Hepatocyte (in vitro differentiated cells): ENCODE measurements at regions not wholly inside any gene's neighbourhood (a gene's known extent, or its start where the extent isn't known, plus 50 kb on each side); places are given as distances from the start of the nearest gene placed in this dataset.

Experiments used
- DNase-seq: peaks from one replicate; pipeline ENCODE4 v3.0.0-alpha.2; 2016; ENCODE audit warnings: low spot score
- H2AFZ ChIP-seq: fragments of 200-600 bp; sonication (generic); 2 replicates; pipeline ENCODE4 v1.6.0; 2016; ENCODE audit warnings: antibody characterized with exemption, mild to moderate bottlenecking
- H3K27ac ChIP-seq: fragments of 200-600 bp; sonication (generic); 2 replicates; pipeline ENCODE4 v1.5.1; 2016; ENCODE audit warnings: mild to moderate bottlenecking
- H3K27me3 ChIP-seq: fragments of 200-600 bp; sonication (generic); 2 replicates; pipeline ENCODE4 v1.6.1; 2016
- H3K36me3 ChIP-seq: fragments of 200-600 bp; sonication (generic); replicated peaks from 2 replicates; pipeline ENCODE4 v1.5.1; 2016; ENCODE audit warnings: low read depth; ENCODE audit not compliant: insufficient read depth
- H3K4me1 ChIP-seq: fragments of 200-600 bp; sonication (generic); 2 replicates; pipeline ENCODE4 v1.5.1; 2016; ENCODE audit warnings: mild to moderate bottlenecking, moderate library complexity; ENCODE audit not compliant: insufficient read depth
- H3K4me2 ChIP-seq: fragments of 200-600 bp; sonication (generic); 2 replicates; pipeline ENCODE4 v1.6.0; 2016
- H3K4me3 ChIP-seq: fragments of 200-600 bp; sonication (generic); 2 replicates; pipeline ENCODE4 v1.5.1; 2016; ENCODE audit warnings: mild to moderate bottlenecking
- H3K79me2 ChIP-seq: fragments of 200-600 bp; sonication (generic); 2 replicates; pipeline ENCODE4 v1.6.0; 2017; ENCODE audit warnings: mild to moderate bottlenecking
- H3K9me2 ChIP-seq: fragments of 200-600 bp; sonication (generic); replicated peaks from 2 replicates; pipeline ENCODE4 v1.6.0; 2017; ENCODE audit warnings: mild to moderate bottlenecking; ENCODE audit not compliant: insufficient read depth
- H3K9me3 ChIP-seq: fragments of 200-600 bp; sonication (generic); 2 replicates; pipeline ENCODE4 v1.5.1; 2016; ENCODE audit warnings: low read depth, mild to moderate bottlenecking
- H4K20me1 ChIP-seq: fragments of 200-600 bp; sonication (generic); 2 replicates; pipeline ENCODE4 v1.6.0; 2016; ENCODE audit warnings: mild to moderate bottlenecking; ENCODE audit not compliant: insufficient read depth, poor library complexity, severe bottlenecking
- CTCF ChIP-seq: fragments of 200-600 bp; sonication (generic); IDR thresholded peaks from 2 replicates; pipeline ENCODE4 v1.5.1; 2016; ENCODE audit warnings: antibody characterized with exemption, mild to moderate bottlenecking; ENCODE audit not compliant: poor library complexity
- EZH2 ChIP-seq: fragments of 200-600 bp; sonication (generic); IDR thresholded peaks from 2 replicates; pipeline ENCODE4 v1.6.1; 2016; ENCODE audit warnings: antibody characterized with exemption, mild to moderate bottlenecking, borderline replicate concordance
- EZH2phosphoT487 ChIP-seq: fragments of 200-600 bp; sonication (generic); IDR thresholded peaks from one replicate; pipeline ENCODE4 v1.6.1; 2018; ENCODE audit warnings: antibody characterized with exemption, mild to moderate bottlenecking, low read depth, moderate library complexity; ENCODE audit not compliant: unreplicated experiment, severe bottlenecking
- WGBS: methylation state at CpG from one replicate; pipeline ENCODE4 v1.1.6; 2016; ENCODE audit warnings: low lambda C conversion rate; ENCODE audit errors: missing lambda C conversion rate; 5-methylcytosine and 5-hydroxymethylcytosine counted together

- Histone ChIP-seq H3K9me2 (no peaks in the 10 kb centered on the region), H3K9me3 (no peaks in the 10 kb centered on the region), H3K4me3 (no peak overlapping the region), H3K36me3 (no peaks in the 10 kb centered on the region), H3K27me3 (no peaks in the 10 kb centered on the region), H3K27ac (no peak overlapping the region), H3K79me2 (no peaks in the 10 kb centered on the region), H2AFZ (no peak overlapping the region), H4K20me1 (no peaks in the 10 kb centered on the region), H3K4me2 (no peak overlapping the region), H3K4me1 (peaks cover 5% of the 10 kb centered on the region)
- 51% methylated on average over 14 of the region's 14 CpGs for WGBS
- no peak for DNase-seq
- TF ChIP-seq EZH2phosphoT487, result no peak
- no peak for TF ChIP-seq EZH2
- TF ChIP-seq CTCF, result no peak
Measured at GRCh38 chr18:78670778-78671391, 308.7 kb upstream of the SALL3 start.

GRCh38 chr18:78671551-78671950, 308.1 kb upstream of the SALL3 start:
- DNase-seq, result no peak
- Histone ChIP-seq H3K9me3 (no peaks in the 10 kb centered on the region), H3K36me3 (no peaks in the 10 kb centered on the region), H3K27me3 (no peaks in the 10 kb centered on the region), H3K9me2 (no peaks in the 10 kb centered on the region), H3K79me2 (no peaks in the 10 kb centered on the region), H3K4me1 (peaks cover 5% of the 10 kb centered on the region), H2AFZ (no peak overlapping the region), H3K4me3 (no peak overlapping the region), H3K27ac (no peak overlapping the region), H3K4me2 (no peak overlapping the region), H4K20me1 (no peaks in the 10 kb centered on the region)
- TF ChIP-seq EZH2phosphoT487, result no peak
- TF ChIP-seq CTCF, result no peak
- TF ChIP-seq EZH2, result no peak
- WGBS, result 91% methylated on average over 15 of the region's 15 CpGs

DNA sequence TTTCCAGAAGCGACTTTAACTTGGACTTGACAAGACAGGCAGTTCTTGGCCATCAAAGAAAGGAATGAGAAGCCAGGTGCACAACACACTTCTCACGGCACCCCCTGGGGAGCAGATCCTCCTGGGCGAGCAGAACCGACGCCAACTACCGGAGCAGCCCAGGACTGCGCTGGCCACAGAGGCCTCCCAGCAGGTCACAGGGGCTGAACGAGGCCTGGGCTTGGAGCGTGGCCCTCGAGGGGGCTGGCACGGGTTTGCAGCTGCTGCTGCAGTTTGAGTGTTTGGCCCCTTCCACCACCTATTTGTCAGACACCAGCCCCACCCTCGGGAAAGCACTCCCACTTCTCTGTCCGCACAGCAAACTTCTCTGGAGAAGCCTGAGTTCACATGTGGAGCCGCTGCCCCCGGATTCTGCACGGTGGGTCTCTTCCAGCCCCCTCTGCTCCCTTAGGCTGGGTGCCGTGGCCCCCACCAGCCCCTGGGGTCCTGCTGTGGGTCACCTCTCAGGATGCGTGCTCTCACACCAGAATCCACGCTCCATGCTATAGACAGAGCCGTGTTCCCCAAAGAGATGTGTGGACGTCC, 306.7 kb upstream of the SALL3 start:
- WGBS, result 89% methylated on average over 21 of the region's 21 CpGs
- no peaks in the 10 kb centered on the region for H3K27me3 ChIP-seq
- H3K36me3 ChIP-seq, result no peaks in the 10 kb centered on the region
- H3K4me1 ChIP-seq, result peaks cover 5% of the 10 kb centered on the region
- no peak overlapping the region for H3K4me3 ChIP-seq
- H3K4me2 ChIP-seq, result no peak overlapping the region
- no peak for DNase-seq
- no peaks in the 10 kb centered on the region for H4K20me1 ChIP-seq
- TF ChIP-seq EZH2, result no peak
- TF ChIP-seq CTCF, result no peak
- no peak for TF ChIP-seq EZH2phosphoT487
- H3K27ac ChIP-seq, result no peak overlapping the region
- no peaks in the 10 kb centered on the region for H3K9me2 ChIP-seq
- H3K9me3 ChIP-seq, result no peaks in the 10 kb centered on the region
- H2AFZ ChIP-seq, result no peak overlapping the region
- no peaks in the 10 kb centered on the region for H3K79me2 ChIP-seq
